Mesendoderm (in vitro differentiated cells): ENCODE measurements at regions not wholly inside any gene's neighbourhood (a gene's known extent, or its start where the extent isn't known, plus 50 kb on each side); places are given as distances from the start of the nearest gene placed in this dataset.

Experiments
- DNase-seq: peaks from one replicate; pipeline ENCODE4 v3.0.0; 2013
- H2AK5ac ChIP-seq: 2 replicates; pipeline ENCODE4 v1.6.1; 2013; ENCODE audit warnings: low read length, inconsistent platforms
- H2BK120ac ChIP-seq: 2 replicates; pipeline ENCODE4 v1.6.1; 2013; ENCODE audit warnings: low read depth, mild to moderate bottlenecking, low read length, moderate library complexity, mixed read lengths
- H2BK15ac ChIP-seq: replicated peaks from 2 replicates; pipeline ENCODE4 v1.6.1; 2013; ENCODE audit warnings: low read depth, mild to moderate bottlenecking, moderate library complexity
- H2BK5ac ChIP-seq: 2 replicates; pipeline ENCODE4 v1.6.1; 2013; ENCODE audit warnings: low read length, inconsistent platforms
- H3K18ac ChIP-seq: 2 replicates; pipeline ENCODE4 v1.6.1; 2013; ENCODE audit warnings: mild to moderate bottlenecking, low read length, mixed read lengths
- H3K23ac ChIP-seq: one replicate; pipeline ENCODE4 v1.6.1; 2013; ENCODE audit warnings: low read length
- H3K27ac ChIP-seq: 2 replicates; pipeline ENCODE4 v1.5.1; 2013; ENCODE audit warnings: low read depth, mild to moderate bottlenecking, inconsistent platforms, low read length, moderate library complexity
- H3K27me3 ChIP-seq: 2 replicates; pipeline ENCODE4 v1.6.1; 2013; ENCODE audit warnings: low read length, control low read depth, mild to moderate bottlenecking, inconsistent platforms; ENCODE audit not compliant: insufficient read depth, poor library complexity
- H3K36me3 ChIP-seq: 2 replicates; pipeline ENCODE4 v1.6.1; 2013; ENCODE audit warnings: low read length, inconsistent platforms; ENCODE audit not compliant: control insufficient read depth, insufficient read depth
- H3K4ac ChIP-seq: one replicate; pipeline ENCODE4 v1.6.1; 2013; ENCODE audit warnings: low read depth, mild to moderate bottlenecking, low read length, moderate library complexity
- H3K4me1 ChIP-seq: 2 replicates; pipeline ENCODE4 v1.6.1; 2013; ENCODE audit warnings: low read depth, low read length, inconsistent platforms; ENCODE audit not compliant: control insufficient read depth
- H3K4me2 ChIP-seq: 2 replicates; pipeline ENCODE4 v1.6.1; 2013; ENCODE audit warnings: low read length
- H3K4me3 ChIP-seq: 2 replicates; pipeline ENCODE4 v1.5.1; 2013; ENCODE audit warnings: mild to moderate bottlenecking, low read length
- H3K56ac ChIP-seq: one replicate; pipeline ENCODE4 v1.6.1; 2013; ENCODE audit warnings: low read length
- H3K79me1 ChIP-seq: 2 replicates; pipeline ENCODE4 v1.6.1; 2013; ENCODE audit warnings: low read length, inconsistent platforms
- H3K79me2 ChIP-seq: 2 replicates; pipeline ENCODE4 v1.6.1; 2013; ENCODE audit warnings: mild to moderate bottlenecking, low read length; ENCODE audit not compliant: control insufficient read depth, insufficient read depth
- H3K9ac ChIP-seq: 2 replicates; pipeline ENCODE4 v1.6.1; 2013; ENCODE audit warnings: low read length, inconsistent platforms
- H4K5ac ChIP-seq: one replicate; pipeline ENCODE4 v1.6.1; 2013; ENCODE audit warnings: low read length
- H4K8ac ChIP-seq: one replicate; pipeline ENCODE4 v1.6.1; 2013; ENCODE audit warnings: low read depth, mild to moderate bottlenecking, control low read depth, low read length, moderate library complexity
- WGBS: extraction: QIAGEN DNeasy Blood & Tissue Kit; methylation state at CpG from one replicate; pipeline ENCODE4 v1.1.7; 2013; ENCODE audit warnings: low lambda C conversion rate, missing lambda C conversion rate; ENCODE audit not compliant: insufficient coverage; ENCODE audit errors: extremely low coverage; 5-methylcytosine and 5-hydroxymethylcytosine counted together

DNA sequence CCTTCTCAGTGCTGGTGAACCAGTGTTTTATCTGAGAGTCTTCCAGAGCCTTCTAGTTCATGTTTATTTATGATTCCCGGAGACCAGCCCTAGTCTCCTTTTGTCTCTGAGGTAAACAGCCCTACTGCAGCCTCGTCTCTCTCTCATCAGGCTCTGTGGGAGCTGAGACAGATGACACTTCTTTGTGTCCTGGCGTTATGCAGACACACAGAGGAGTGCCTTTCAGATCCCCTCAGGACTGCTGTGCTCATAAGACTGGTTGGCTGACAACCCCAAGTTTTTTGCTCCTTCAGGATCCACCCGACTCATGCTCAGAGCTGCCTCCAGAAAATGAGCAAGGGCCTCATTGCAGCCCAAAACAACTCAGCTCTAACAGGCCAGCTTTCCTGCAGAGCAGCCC lies 523.8 kb upstream of the SPHKAP start:
- H3K18ac ChIP-seq: no peak overlapping the region
- no peak overlapping the region for H3K4ac ChIP-seq
- no peak overlapping the region for H3K9ac ChIP-seq
- no peak overlapping the region for H2BK15ac ChIP-seq
- no peak overlapping the region for H3K4me2 ChIP-seq
- no peak overlapping the region for H4K8ac ChIP-seq
- H3K79me2 ChIP-seq: no peaks in the 10 kb centered on the region
- no peak for DNase-seq
- H4K5ac ChIP-seq: no peak overlapping the region
- no peaks in the 10 kb centered on the region for H3K79me1 ChIP-seq
- WGBS: no CpG with 5 or more reads among the region's 4 CpGs
- no peaks in the 10 kb centered on the region for H3K4me1 ChIP-seq
- no peak overlapping the region for H3K4me3 ChIP-seq
- H3K27me3 ChIP-seq: no peaks in the 10 kb centered on the region
- H3K36me3 ChIP-seq: no peaks in the 10 kb centered on the region
- no peak overlapping the region for H2BK120ac ChIP-seq
- no peak overlapping the region for H2BK5ac ChIP-seq
- no peak overlapping the region for H2AK5ac ChIP-seq
- no peak overlapping the region for H3K56ac ChIP-seq
- no peak overlapping the region for H3K23ac ChIP-seq
- no peak overlapping the region for H3K27ac ChIP-seq

DNA sequence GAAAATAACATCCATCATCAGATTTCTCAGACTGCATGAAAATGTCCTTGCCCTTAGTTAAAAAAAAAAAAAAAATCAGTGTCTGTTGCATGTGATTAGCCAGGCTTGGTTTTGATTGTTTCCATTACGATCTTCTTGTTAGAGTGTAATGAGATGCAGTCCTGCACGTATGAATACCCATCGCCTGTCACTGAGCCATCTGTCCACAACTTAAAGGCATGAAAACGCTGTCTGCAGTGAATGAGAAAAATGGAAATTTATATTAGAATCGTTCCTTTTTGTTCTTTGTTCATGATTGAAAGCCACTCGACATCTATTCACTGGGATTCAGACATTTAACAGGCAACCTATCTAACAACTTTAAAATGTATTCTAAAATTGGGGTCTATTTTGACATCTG lies 521.7 kb upstream of the SPHKAP start:
- Histone ChIP-seq H3K4me1 (no peaks in the 10 kb centered on the region), H3K18ac (no peak overlapping the region), H3K4me2 (no peak overlapping the region), H2BK120ac (no peak overlapping the region), H3K4ac (no peak overlapping the region), H3K9ac (no peak overlapping the region), H3K23ac (no peak overlapping the region), H3K27me3 (no peaks in the 10 kb centered on the region), H2BK15ac (no peak overlapping the region), H4K8ac (no peak overlapping the region), H3K79me2 (no peaks in the 10 kb centered on the region), H3K56ac (no peak overlapping the region), H2BK5ac (no peak overlapping the region), H3K79me1 (no peaks in the 10 kb centered on the region), H4K5ac (no peak overlapping the region), H3K36me3 (no peaks in the 10 kb centered on the region), H3K4me3 (no peak overlapping the region), H2AK5ac (no peak overlapping the region), H3K27ac (no peak overlapping the region)
- DNase-seq: no peak
- WGBS: no CpG with 5 or more reads among the region's 6 CpGs

DNA sequence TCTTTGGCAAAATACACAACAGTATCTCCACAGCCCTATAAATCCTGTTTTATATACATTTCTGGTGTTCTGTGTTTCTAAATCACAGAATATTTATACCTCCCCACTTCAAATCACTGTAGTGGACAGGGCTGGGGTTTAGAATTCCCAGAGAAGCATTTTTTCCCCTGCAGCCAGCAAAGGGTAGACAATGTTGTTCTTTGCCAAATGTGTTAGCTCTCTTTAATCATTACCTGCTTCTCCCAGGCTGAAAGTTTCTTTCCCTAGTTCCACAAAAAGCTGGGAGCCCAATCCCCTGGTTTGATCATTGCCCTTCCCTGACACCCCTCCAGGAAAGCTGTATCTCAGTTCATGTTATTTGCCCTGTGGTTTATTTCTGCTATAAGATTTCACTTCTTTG lies 520.0 kb upstream of the SPHKAP start:
- Histone ChIP-seq H3K56ac (no peak overlapping the region), H3K4me2 (no peak overlapping the region), H3K79me1 (no peaks in the 10 kb centered on the region), H2BK15ac (no peak overlapping the region), H3K4ac (no peak overlapping the region), H2AK5ac (no peak overlapping the region), H4K5ac (no peak overlapping the region), H3K4me1 (no peaks in the 10 kb centered on the region), H3K36me3 (no peaks in the 10 kb centered on the region), H3K23ac (no peak overlapping the region), H3K18ac (no peak overlapping the region), H3K4me3 (no peak overlapping the region), H3K79me2 (no peaks in the 10 kb centered on the region), H2BK5ac (no peak overlapping the region), H3K27ac (no peak overlapping the region), H2BK120ac (no peak overlapping the region), H4K8ac (no peak overlapping the region), H3K9ac (no peak overlapping the region), H3K27me3 (no peaks in the 10 kb centered on the region)
- DNase-seq: no peak

DNA sequence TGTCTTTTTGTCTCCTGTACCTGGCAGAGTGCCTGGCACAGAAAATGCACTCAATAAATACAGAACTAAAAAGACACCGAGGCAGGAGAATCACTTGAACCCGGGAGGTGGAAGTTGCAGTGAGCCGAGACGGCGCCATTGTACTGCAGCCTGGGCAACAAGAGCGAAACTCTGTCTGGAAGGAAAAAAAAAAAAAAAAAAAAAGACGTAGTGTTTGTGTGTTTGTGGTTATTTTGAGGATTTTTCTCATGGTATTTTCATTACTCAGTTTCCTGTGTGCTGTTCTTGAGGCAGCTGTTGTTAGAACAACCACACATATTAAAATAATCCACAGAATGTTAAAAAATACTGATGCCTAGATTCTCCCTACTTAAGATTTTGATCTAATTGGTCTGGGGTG lies 519.2 kb upstream of the SPHKAP start:
- no peak for DNase-seq
- Histone ChIP-seq H3K23ac (no peak overlapping the region), H2BK5ac (no peak overlapping the region), H3K27me3 (no peaks in the 10 kb centered on the region), H3K27ac (no peak overlapping the region), H3K79me2 (no peaks in the 10 kb centered on the region), H3K4me1 (no peaks in the 10 kb centered on the region), H2BK15ac (no peak overlapping the region), H2BK120ac (no peak overlapping the region), H4K5ac (no peak overlapping the region), H3K56ac (no peak overlapping the region), H3K79me1 (no peaks in the 10 kb centered on the region), H3K4me3 (no peak overlapping the region), H3K4me2 (no peak overlapping the region), H3K36me3 (no peaks in the 10 kb centered on the region), H4K8ac (no peak overlapping the region), H3K18ac (no peak overlapping the region), H2AK5ac (no peak overlapping the region), H3K4ac (no peak overlapping the region), H3K9ac (no peak overlapping the region)
- no CpG with 5 or more reads among the region's 7 CpGs for WGBS

DNA sequence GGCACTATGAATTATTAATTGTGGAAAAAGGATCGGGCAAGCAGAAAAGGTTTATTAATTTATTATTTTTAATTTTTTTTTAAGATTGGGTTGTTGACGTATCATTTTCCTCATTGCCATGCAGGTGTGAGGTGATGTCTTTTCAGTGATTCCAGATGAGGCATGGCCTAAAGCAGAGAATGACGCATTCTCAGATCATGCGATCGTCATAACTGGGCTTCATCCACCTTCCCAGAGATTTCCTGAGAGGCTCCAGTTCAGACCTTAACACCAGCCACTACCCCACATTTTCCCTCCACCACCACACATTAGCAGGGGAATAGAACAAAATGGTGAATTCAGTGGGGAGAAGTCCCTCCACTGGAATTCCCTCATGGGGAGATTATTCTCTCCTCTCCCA lies 518.4 kb upstream of the SPHKAP start:
- Histone ChIP-seq H3K4me3 (no peak overlapping the region), H3K79me2 (no peaks in the 10 kb centered on the region), H4K8ac (no peak overlapping the region), H3K18ac (no peak overlapping the region), H3K27ac (no peak overlapping the region), H3K4ac (no peak overlapping the region), H3K27me3 (no peaks in the 10 kb centered on the region), H3K23ac (no peak overlapping the region), H2BK5ac (no peak overlapping the region), H4K5ac (no peak overlapping the region), H3K4me2 (no peak overlapping the region), H3K9ac (no peak overlapping the region), H3K36me3 (no peaks in the 10 kb centered on the region), H2AK5ac (no peak overlapping the region), H2BK120ac (no peak overlapping the region), H2BK15ac (no peak overlapping the region), H3K4me1 (no peaks in the 10 kb centered on the region), H3K56ac (no peak overlapping the region), H3K79me1 (no peaks in the 10 kb centered on the region)
- 100% methylated on average over 2 of the region's 5 CpGs for WGBS
- no peak for DNase-seq

DNA sequence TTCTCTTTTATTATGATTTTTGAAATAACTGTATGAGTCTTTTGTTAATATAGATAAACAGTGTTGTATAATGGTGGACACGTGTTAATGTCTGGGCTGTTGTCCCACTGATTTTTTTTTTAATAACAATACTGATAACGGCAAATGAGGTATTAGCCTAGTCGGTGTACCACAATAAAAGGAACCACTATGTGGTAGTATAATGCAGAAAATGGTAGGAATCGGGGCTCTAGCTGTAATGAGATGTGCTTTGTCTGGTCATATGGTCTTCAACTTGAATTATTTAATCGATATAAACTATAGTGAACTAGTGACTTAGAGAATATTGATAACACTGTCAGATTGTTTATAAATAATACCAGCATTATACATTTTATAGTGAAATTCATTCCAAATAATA lies 517.9 kb upstream of the SPHKAP start:
- no peak overlapping the region for H4K5ac ChIP-seq
- H2BK15ac ChIP-seq: no peak overlapping the region
- no peaks in the 10 kb centered on the region for H3K27me3 ChIP-seq
- H3K4me3 ChIP-seq: no peak overlapping the region
- H2BK120ac ChIP-seq: no peak overlapping the region
- H3K23ac ChIP-seq: no peak overlapping the region
- H2AK5ac ChIP-seq: no peak overlapping the region
- no peaks in the 10 kb centered on the region for H3K79me1 ChIP-seq
- H4K8ac ChIP-seq: no peak overlapping the region
- no peak for DNase-seq
- no peaks in the 10 kb centered on the region for H3K4me1 ChIP-seq
- H3K79me2 ChIP-seq: no peaks in the 10 kb centered on the region
- no peak overlapping the region for H2BK5ac ChIP-seq
- H3K4me2 ChIP-seq: no peak overlapping the region
- no peak overlapping the region for H3K18ac ChIP-seq
- H3K27ac ChIP-seq: no peak overlapping the region
- no peak overlapping the region for H3K4ac ChIP-seq
- H3K56ac ChIP-seq: no peak overlapping the region
- no peaks in the 10 kb centered on the region for H3K36me3 ChIP-seq
- WGBS: no CpG with 5 or more reads among the region's 5 CpGs
- no peak overlapping the region for H3K9ac ChIP-seq
